Caco-2 (cell line): ENCODE measurements at regions not wholly inside any gene's neighbourhood (a gene's known extent, or its start where the extent isn't known, plus 50 kb on each side); places are given as distances from the start of the nearest gene placed in this dataset.
"Not testable (repeated sequence)": the region's sequence is repeated elsewhere in the genome, so short reads cannot be mapped to it uniquely, and the experiment has no call there.

Experiments
- BruUV-seq: library from RNA; stranded (reverse); fragments of 400-500 nt; replicated peaks from 2 replicates; lab custom pipeline; 2021; lab: Mats Ljungman, UMichigan
- CTCF ChIA-PET: fragments of 300-600 bp; sonication (Branson Sonifier 250); formaldehyde crosslinking; loops from one replicate; lab custom pipeline; 2022; ENCODE audit warnings: antibody characterized with exemption; lab: Charles Lee
- POLR2A ChIA-PET: fragments of 300-600 bp; sonication (Branson Sonifier 250); formaldehyde crosslinking; loops from one replicate; lab custom pipeline; 2022; ENCODE audit warnings: antibody characterized with exemption; lab: Charles Lee
- DNase-seq, 2 experiments: peaks; one replicate each; pipeline versions ENCODE4 v3.0.0 to v3.0.0-alpha.2; 2020 to 2022
- H3K27me3 ChIP-seq: replicated peaks from 2 replicates; pipeline ENCODE4 v1.6.0; 2011; ENCODE audit warnings: low read length; ENCODE audit not compliant: control insufficient read depth, insufficient read depth
- H3K36me3 ChIP-seq: 2 replicates; pipeline ENCODE4 v1.5.1; 2011; ENCODE audit warnings: low read length; ENCODE audit not compliant: control insufficient read depth, insufficient read depth
- H3K4me1 ChIP-seq: fragments of 250-450 bp; sonication (Bioruptor Pico); 2 replicates; pipeline ENCODE4 v1.5.1; 2020; ENCODE audit warnings: mild to moderate bottlenecking
- H3K4me3 ChIP-seq: 2 replicates; pipeline ENCODE4 v1.5.1; 2011; ENCODE audit warnings: low read depth, mild to moderate bottlenecking, control low read depth, low read length
- H3K9me3 ChIP-seq: fragments of 250-450 bp; sonication (Bioruptor Pico); 2 replicates; pipeline ENCODE4 v1.5.1; 2020; ENCODE audit warnings: mild to moderate bottlenecking, moderate library complexity
- H3K27ac Mint-ChIP-seq: one replicate; pipeline ENCODE4 v1.8.0; 2022; ENCODE audit warnings: mixed read lengths; ENCODE audit not compliant: unreplicated experiment
- H3K27me3 Mint-ChIP-seq: one replicate; pipeline ENCODE4 v1.8.0; 2022; ENCODE audit warnings: mixed read lengths; ENCODE audit not compliant: insufficient read depth, unreplicated experiment
- H3K36me3 Mint-ChIP-seq: one replicate; pipeline ENCODE4 v1.8.0; 2022; ENCODE audit warnings: mild to moderate bottlenecking, mixed read lengths; ENCODE audit not compliant: insufficient read depth, unreplicated experiment
- H3K4me1 Mint-ChIP-seq: one replicate; pipeline ENCODE4 v1.8.0; 2022; ENCODE audit warnings: low read depth, mixed read lengths; ENCODE audit not compliant: unreplicated experiment
- H3K4me3 Mint-ChIP-seq: one replicate; pipeline ENCODE4 v1.8.0; 2022; ENCODE audit warnings: mild to moderate bottlenecking, moderate library complexity, mixed read lengths; ENCODE audit not compliant: unreplicated experiment
- H3K9me3 Mint-ChIP-seq: one replicate; pipeline ENCODE4 v1.8.0; 2022; ENCODE audit warnings: mixed read lengths; ENCODE audit not compliant: unreplicated experiment
- intact Hi-C: fragments of 100-400 bp; cut with micrococcal nuclease; formaldehyde crosslinking; loops from one replicate; pipeline ENCODE4 v1.10.0; 2022; ENCODE audit not compliant: unreplicated experiment
- TF ChIP-seq, protein P1 (sequence below), 2 experiments: fragments of 200-600 bp in 1 of 2; IDR thresholded peaks; 1 replicate in 1 of 2; 2 replicates in 1 of 2; pipeline versions ENCODE4 v1.5.1 to v1.8.0; 2011 to 2022; ENCODE audit warnings: antibody characterized with exemption in 1 of 2, control low read depth in 1 of 2, inconsistent platforms in 1 of 2, low read depth in 1 of 2, low read length in 1 of 2, mild to moderate bottlenecking in 1 of 2, moderate library complexity in 1 of 2; ENCODE audit not compliant: insufficient read depth in 1 of 2, severe bottlenecking in 1 of 2, unreplicated experiment in 1 of 2

GRCh38 chr22:25452116-25452700 lies 112.3 kb upstream of the GRK3 start:
- H3K27me3 Mint-ChIP-seq, result no peaks in the 10 kb centered on the region
- CTCF ChIA-PET, result no interaction called here
- Histone ChIP-seq H3K4me3 (no peak overlapping the region), H3K27me3 (no peaks in the 10 kb centered on the region), H3K4me1 (0 out of 2 replicates have a peak, but pooled peaks cover 5% of the 10 kb centered on the region), H3K36me3 (no peaks in the 10 kb centered on the region), H3K9me3 (no peaks in the 10 kb centered on the region)
- H3K4me3 Mint-ChIP-seq, result no peak overlapping the region
- intact Hi-C loops, result no loop called here
- DNase-seq, result no peak
- POLR2A ChIA-PET, result no interaction called here
- TF ChIP-seq, protein P1, sequence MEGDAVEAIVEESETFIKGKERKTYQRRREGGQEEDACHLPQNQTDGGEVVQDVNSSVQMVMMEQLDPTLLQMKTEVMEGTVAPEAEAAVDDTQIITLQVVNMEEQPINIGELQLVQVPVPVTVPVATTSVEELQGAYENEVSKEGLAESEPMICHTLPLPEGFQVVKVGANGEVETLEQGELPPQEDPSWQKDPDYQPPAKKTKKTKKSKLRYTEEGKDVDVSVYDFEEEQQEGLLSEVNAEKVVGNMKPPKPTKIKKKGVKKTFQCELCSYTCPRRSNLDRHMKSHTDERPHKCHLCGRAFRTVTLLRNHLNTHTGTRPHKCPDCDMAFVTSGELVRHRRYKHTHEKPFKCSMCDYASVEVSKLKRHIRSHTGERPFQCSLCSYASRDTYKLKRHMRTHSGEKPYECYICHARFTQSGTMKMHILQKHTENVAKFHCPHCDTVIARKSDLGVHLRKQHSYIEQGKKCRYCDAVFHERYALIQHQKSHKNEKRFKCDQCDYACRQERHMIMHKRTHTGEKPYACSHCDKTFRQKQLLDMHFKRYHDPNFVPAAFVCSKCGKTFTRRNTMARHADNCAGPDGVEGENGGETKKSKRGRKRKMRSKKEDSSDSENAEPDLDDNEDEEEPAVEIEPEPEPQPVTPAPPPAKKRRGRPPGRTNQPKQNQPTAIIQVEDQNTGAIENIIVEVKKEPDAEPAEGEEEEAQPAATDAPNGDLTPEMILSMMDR (IDR thresholded peaks at IDR 0.05; ENCODE audit: insufficient read depth in 1 of 2, low read depth in 1 of 2, low read length in 1 of 2, severe bottlenecking in 1 of 2, unreplicated experiment in 1 of 2), result no peak
- H3K4me1 Mint-ChIP-seq, result peaks cover 7% of the 10 kb centered on the region
- H3K27ac Mint-ChIP-seq, result no peak overlapping the region
- H3K36me3 Mint-ChIP-seq, result peaks cover 22% of the 10 kb centered on the region
- H3K9me3 Mint-ChIP-seq, result no peaks in the 10 kb centered on the region
- no TSS peak for BruUV-seq

- ChIA-PET POLR2A (no interaction called here), CTCF (no interaction called here)
- Mint-ChIP-seq H3K36me3 (peaks cover 17% of the 10 kb centered on the region), H3K27me3 (no peaks in the 10 kb centered on the region), H3K27ac (no peak overlapping the region), H3K4me3 (no peak overlapping the region), H3K4me1 (peaks cover 7% of the 10 kb centered on the region), H3K9me3 (no peaks in the 10 kb centered on the region)
- H3K4me1 ChIP-seq, result 0 out of 2 replicates have a peak, but pooled peaks cover 5% of the 10 kb centered on the region
- intact Hi-C loops, result no loop called here
- no peak for DNase-seq
- H3K9me3 ChIP-seq, result no peaks in the 10 kb centered on the region
- TF ChIP-seq, protein P1 (IDR thresholded peaks at IDR 0.05; ENCODE audit: insufficient read depth in 1 of 2, low read depth in 1 of 2, low read length in 1 of 2, severe bottlenecking in 1 of 2, unreplicated experiment in 1 of 2), result no peak
- H3K27me3 ChIP-seq, result no peaks in the 10 kb centered on the region
- no TSS peak for BruUV-seq
- no peaks in the 10 kb centered on the region for H3K36me3 ChIP-seq
- no peak overlapping the region for H3K4me3 ChIP-seq
Measured at GRCh38 chr22:25453058-25453457, 111.4 kb upstream of the GRK3 start.

DNA sequence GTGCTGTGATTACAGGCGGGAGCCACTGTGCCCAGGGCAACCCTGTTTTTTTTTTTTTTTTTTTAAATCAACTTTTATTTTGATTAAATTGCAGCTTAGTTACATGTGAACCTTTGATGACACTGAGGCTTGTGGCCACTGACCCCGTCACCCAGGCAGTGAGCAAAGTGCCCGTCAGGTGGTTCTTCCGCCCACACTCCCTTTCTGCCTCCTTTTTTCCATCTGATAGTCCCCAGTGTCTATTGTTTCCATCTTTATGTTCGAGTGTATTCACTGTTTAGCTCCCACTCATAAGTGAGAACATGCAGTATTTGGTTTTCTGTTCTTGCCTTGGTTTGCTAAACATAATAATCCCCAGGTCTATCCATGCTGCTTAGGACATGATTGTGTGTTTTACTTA lies 110.9 kb upstream of the GRK3 start:
- no peak for DNase-seq
- no peaks in the 10 kb centered on the region for H3K9me3 ChIP-seq
- intact Hi-C loops, result no loop called here
- H3K4me1 Mint-ChIP-seq, result peaks cover 7% of the 10 kb centered on the region
- H3K27me3 Mint-ChIP-seq, result no peaks in the 10 kb centered on the region
- no peaks in the 10 kb centered on the region for H3K27me3 ChIP-seq
- H3K36me3 Mint-ChIP-seq, result peaks cover 18% of the 10 kb centered on the region
- BruUV-seq, result no TSS peak
- no peak overlapping the region for H3K4me3 Mint-ChIP-seq
- H3K4me1 ChIP-seq, result 0 out of 2 replicates have a peak, but pooled peaks cover 5% of the 10 kb centered on the region
- H3K36me3 ChIP-seq, result no peaks in the 10 kb centered on the region
- POLR2A ChIA-PET, result no interaction called here
- H3K9me3 Mint-ChIP-seq, result no peaks in the 10 kb centered on the region
- CTCF ChIA-PET, result no interaction called here
- TF ChIP-seq, protein P1 (IDR thresholded peaks at IDR 0.05; ENCODE audit: insufficient read depth in 1 of 2, low read depth in 1 of 2, low read length in 1 of 2, severe bottlenecking in 1 of 2, unreplicated experiment in 1 of 2), result no peak
- H3K27ac Mint-ChIP-seq, result no peak overlapping the region
- H3K4me3 ChIP-seq, result no peak overlapping the region

DNA sequence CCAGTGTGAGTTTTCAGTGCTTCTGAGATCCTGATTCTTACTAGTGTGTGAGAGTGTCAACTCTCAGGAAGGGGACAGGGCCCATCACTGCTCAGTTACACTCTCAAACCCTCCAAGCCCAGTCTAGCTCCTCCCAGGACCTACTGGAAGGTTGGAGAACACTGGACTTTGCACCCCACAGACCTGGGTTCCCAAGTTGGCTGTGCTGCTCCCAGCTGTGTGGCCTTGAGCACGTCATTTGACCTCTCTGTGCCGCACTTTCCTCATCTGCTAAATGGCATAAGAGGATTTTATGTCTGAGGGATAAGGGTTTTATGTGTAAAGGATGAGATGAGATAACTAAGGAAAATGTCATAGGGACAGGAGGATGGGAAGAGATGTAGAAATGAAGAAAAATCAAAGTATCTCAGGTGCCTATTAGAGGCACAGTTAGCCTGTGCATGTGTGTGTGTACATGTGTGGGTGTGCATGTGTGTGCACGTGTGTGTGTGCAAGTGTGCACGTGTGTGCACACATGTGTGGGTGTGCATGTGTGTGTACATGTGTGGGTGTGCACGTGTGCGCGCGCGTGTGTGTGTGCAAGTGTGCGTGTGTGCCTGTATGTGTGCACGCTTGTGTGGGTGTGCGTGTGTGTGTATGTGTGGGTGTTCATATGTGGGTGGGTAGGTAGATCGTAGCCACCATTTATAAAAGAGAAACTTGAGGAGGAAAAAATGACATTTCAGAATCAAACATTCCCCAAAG lies 108.0 kb upstream of the GRK3 start:
- CTCF ChIA-PET, H3K4me3 Mint-ChIP-seq, H3K4me1 ChIP-seq, H3K27me3 ChIP-seq, H3K4me1 Mint-ChIP-seq, H3K27me3 Mint-ChIP-seq, POLR2A ChIA-PET, intact Hi-C loops, DNase-seq, H3K36me3 ChIP-seq, BruUV-seq, H3K9me3 ChIP-seq, H3K9me3 Mint-ChIP-seq, H3K27ac Mint-ChIP-seq, H3K4me3 ChIP-seq: not testable (repeated sequence)
- peaks cover 35% of the 10 kb centered on the region for H3K36me3 Mint-ChIP-seq

- H3K4me3 ChIP-seq, intact Hi-C loops, POLR2A ChIA-PET, H3K9me3 ChIP-seq, DNase-seq, H3K9me3 Mint-ChIP-seq, BruUV-seq, H3K36me3 ChIP-seq, H3K4me3 Mint-ChIP-seq, H3K4me1 ChIP-seq, CTCF ChIA-PET, H3K27me3 ChIP-seq, H3K4me1 Mint-ChIP-seq, H3K27me3 Mint-ChIP-seq, H3K27ac Mint-ChIP-seq: not testable (repeated sequence)
- peaks cover 43% of the 10 kb centered on the region for H3K36me3 Mint-ChIP-seq
Measured at GRCh38 chr22:25458631-25459030, 105.8 kb upstream of the GRK3 start.
